ENCODE measurements at regions not wholly inside any gene's neighbourhood (a gene's known extent, or its start where the extent isn't known, plus 50 kb on each side); places are given as distances from the start of the nearest gene placed in this dataset.

DNA sequence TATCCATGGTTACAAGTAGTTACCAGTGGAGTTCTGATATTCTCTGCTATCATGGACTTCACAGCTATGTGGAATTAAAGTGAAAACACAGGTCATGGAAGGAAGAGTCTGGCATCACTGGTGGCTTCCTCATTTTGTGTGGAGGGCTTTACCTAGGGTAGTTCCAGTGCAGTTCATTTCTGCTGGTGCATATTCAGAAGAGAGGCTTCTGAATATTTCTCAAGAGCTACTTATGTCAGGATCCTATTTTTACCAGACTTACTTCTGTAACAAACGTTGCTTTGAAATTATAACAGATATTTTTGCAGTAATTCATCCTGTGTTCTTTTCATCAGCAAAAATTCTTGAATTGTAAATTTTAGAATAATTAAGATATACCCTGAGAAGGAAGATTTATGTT, 236.5 kb upstream of the NPSR1 start:
- Histone ChIP-seq H3K9me3 (ENCODE audit: insufficient read depth, low read depth, low read length) (no peaks in the 10 kb centered on the region), H3K4me1 (ENCODE audit: insufficient read depth, low read length, poor library complexity, severe bottlenecking) (no peaks in the 10 kb centered on the region), H3K9me2 (replicated peaks; ENCODE audit: low read depth, low read length) (no peaks in the 10 kb centered on the region), H2AFZ (ENCODE audit: low read length) (no peak overlapping the region), H3F3A (ENCODE audit: low read depth) (no peaks in the 10 kb centered on the region), H3K79me2 (ENCODE audit: insufficient read depth, low read length) (no peaks in the 10 kb centered on the region), H3K4me2 (ENCODE audit: low read depth, low read length, poor library complexity, severe bottlenecking) (no peak overlapping the region), H3K27me3 (ENCODE audit: insufficient read depth, low read length, poor library complexity, severe bottlenecking) (no peaks in the 10 kb centered on the region), H3K36me3 (ENCODE audit: insufficient read depth, low read length) (no peaks in the 10 kb centered on the region), H4K20me1 (ENCODE audit: insufficient read depth, low read length, poor library complexity, severe bottlenecking) (no peaks in the 10 kb centered on the region), H3K4me3 (ENCODE audit: low read length, poor library complexity, severe bottlenecking) (no peak overlapping the region), H3K9ac (ENCODE audit: low read depth, low read length, poor library complexity, severe bottlenecking) (no peak overlapping the region)
- TF ChIP-seq EZH2phosphoT487 (IDR thresholded peaks at IDR 0.05; ENCODE audit: borderline replicate concordance): no peak
- TF ChIP-seq, protein P1, sequence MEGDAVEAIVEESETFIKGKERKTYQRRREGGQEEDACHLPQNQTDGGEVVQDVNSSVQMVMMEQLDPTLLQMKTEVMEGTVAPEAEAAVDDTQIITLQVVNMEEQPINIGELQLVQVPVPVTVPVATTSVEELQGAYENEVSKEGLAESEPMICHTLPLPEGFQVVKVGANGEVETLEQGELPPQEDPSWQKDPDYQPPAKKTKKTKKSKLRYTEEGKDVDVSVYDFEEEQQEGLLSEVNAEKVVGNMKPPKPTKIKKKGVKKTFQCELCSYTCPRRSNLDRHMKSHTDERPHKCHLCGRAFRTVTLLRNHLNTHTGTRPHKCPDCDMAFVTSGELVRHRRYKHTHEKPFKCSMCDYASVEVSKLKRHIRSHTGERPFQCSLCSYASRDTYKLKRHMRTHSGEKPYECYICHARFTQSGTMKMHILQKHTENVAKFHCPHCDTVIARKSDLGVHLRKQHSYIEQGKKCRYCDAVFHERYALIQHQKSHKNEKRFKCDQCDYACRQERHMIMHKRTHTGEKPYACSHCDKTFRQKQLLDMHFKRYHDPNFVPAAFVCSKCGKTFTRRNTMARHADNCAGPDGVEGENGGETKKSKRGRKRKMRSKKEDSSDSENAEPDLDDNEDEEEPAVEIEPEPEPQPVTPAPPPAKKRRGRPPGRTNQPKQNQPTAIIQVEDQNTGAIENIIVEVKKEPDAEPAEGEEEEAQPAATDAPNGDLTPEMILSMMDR (conservative IDR thresholded peaks at IDR 0.05; ENCODE audit: low read length): no peak

DNA sequence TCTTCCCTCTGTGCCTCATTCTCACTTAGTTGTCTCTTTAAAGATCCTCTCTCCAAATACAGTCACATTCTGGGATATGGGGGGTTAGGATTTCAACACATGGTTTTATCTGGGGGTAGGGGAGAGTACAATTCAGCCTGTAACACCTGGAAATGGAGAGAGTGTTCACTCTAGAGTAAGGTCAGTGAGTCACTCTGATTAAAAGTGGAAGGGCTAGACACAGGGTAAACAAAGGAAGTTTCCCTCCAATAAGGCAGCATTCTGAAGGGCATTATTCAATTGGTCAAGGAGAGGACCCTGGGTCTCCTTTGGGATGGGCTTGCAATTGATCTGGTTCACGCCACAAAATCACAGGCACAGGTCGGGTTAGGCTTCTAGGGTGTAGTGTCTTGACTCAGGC, 232.8 kb upstream of the NPSR1 start:
- Histone ChIP-seq H3K36me3 (ENCODE audit: insufficient read depth, low read length) (no peaks in the 10 kb centered on the region), H3F3A (ENCODE audit: low read depth) (no peaks in the 10 kb centered on the region), H4K20me1 (ENCODE audit: insufficient read depth, low read length, poor library complexity, severe bottlenecking) (no peaks in the 10 kb centered on the region), H3K9ac (ENCODE audit: low read depth, low read length, poor library complexity, severe bottlenecking) (no peak overlapping the region), H3K4me2 (ENCODE audit: low read depth, low read length, poor library complexity, severe bottlenecking) (no peak overlapping the region), H3K79me2 (ENCODE audit: insufficient read depth, low read length) (no peaks in the 10 kb centered on the region), H3K27me3 (ENCODE audit: insufficient read depth, low read length, poor library complexity, severe bottlenecking) (no peaks in the 10 kb centered on the region), H2AFZ (ENCODE audit: low read length) (no peak overlapping the region), H3K4me3 (ENCODE audit: low read length, poor library complexity, severe bottlenecking) (no peak overlapping the region), H3K4me1 (ENCODE audit: insufficient read depth, low read length, poor library complexity, severe bottlenecking) (no peaks in the 10 kb centered on the region), H3K9me3 (ENCODE audit: insufficient read depth, low read depth, low read length) (no peaks in the 10 kb centered on the region), H3K9me2 (replicated peaks; ENCODE audit: low read depth, low read length) (no peaks in the 10 kb centered on the region)
- no peak for TF ChIP-seq EZH2phosphoT487 (IDR thresholded peaks at IDR 0.05; ENCODE audit: borderline replicate concordance)
- TF ChIP-seq, protein P1 (conservative IDR thresholded peaks at IDR 0.05; ENCODE audit: low read length): no peak

DNA sequence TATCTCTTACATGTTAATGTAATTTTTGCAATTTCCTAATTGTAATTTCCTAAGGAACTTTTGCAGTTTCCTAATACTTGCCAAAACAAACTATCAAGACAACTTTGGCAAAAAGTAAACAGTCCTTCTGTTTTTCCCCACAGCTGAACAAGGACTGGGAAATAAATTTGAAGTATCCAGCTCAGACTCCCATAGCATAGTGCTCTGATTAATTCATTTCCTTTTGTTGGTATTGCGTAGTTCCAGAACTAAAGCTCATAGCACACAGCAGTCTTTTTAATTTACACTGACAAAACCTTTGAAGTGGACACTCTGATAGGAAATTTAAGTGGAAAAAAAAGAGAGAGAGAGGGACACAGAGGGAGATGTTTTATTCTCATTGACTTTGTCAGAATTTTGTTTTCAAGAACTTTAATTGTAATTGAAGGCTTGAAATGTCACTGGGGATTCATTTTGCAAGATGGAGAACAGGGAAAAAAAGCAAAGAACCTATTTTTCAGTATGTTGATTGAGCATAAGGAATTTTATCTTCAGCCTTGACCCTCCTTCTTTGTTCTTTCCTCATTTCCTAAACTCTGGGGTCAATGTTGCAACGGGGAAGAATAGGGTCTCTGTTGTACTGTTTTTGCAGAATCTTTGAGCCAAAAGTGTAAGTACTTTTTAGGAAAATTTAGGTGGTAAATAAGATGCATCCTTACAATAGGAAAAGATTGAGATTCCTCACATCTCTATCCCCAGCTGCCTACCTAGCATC, 232.2 kb upstream of the NPSR1 start:
- no peaks in the 10 kb centered on the region for H3F3A ChIP-seq (ENCODE audit: low read depth)

More for the DNA sequence above, 232.2 kb upstream of the NPSR1 start:
- Histone ChIP-seq H3K79me2 (ENCODE audit: insufficient read depth, low read length) (no peaks in the 10 kb centered on the region), H3K9me3 (ENCODE audit: insufficient read depth, low read depth, low read length) (no peaks in the 10 kb centered on the region), H3K4me2 (ENCODE audit: low read depth, low read length, poor library complexity, severe bottlenecking) (no peak overlapping the region), H3K9me2 (replicated peaks; ENCODE audit: low read depth, low read length) (no peaks in the 10 kb centered on the region), H3K27me3 (ENCODE audit: insufficient read depth, low read length, poor library complexity, severe bottlenecking) (no peaks in the 10 kb centered on the region), H3K4me3 (ENCODE audit: low read length, poor library complexity, severe bottlenecking) (no peak overlapping the region), H3K36me3 (ENCODE audit: insufficient read depth, low read length) (no peaks in the 10 kb centered on the region), H3K9ac (ENCODE audit: low read depth, low read length, poor library complexity, severe bottlenecking) (no peak overlapping the region), H4K20me1 (ENCODE audit: insufficient read depth, low read length, poor library complexity, severe bottlenecking) (no peaks in the 10 kb centered on the region), H3K4me1 (ENCODE audit: insufficient read depth, low read length, poor library complexity, severe bottlenecking) (no peaks in the 10 kb centered on the region), H2AFZ (ENCODE audit: low read length) (no peak overlapping the region)
- TF ChIP-seq, protein P1 (conservative IDR thresholded peaks at IDR 0.05; ENCODE audit: low read length): no peak
- TF ChIP-seq EZH2phosphoT487 (IDR thresholded peaks at IDR 0.05; ENCODE audit: borderline replicate concordance): no peak

Data from Loucy (cell line).